PC-3 (cell line): ENCODE measurements at regions not wholly inside any gene's neighbourhood (a gene's known extent, or its start where the extent isn't known, plus 50 kb on each side); places are given as distances from the start of the nearest gene placed in this dataset.

Experiments
- CTCF ChIP-seq: fragments of 300-600 bp; sonication (generic); conservative IDR thresholded peaks from 2 replicates; pipeline ENCODE4 v1.5.1; 2017; ENCODE audit warnings: antibody characterized with exemption, low read depth, mild to moderate bottlenecking, low read length
- EZH2 ChIP-seq: fragments of 300-600 bp; sonication (generic); IDR thresholded peaks from one replicate; pipeline ENCODE4 v1.6.1; 2017; ENCODE audit warnings: antibody characterized with exemption, mild to moderate bottlenecking, low read length; ENCODE audit not compliant: unreplicated experiment
- EZH2phosphoT487 ChIP-seq: fragments of 300-600 bp; sonication (generic); IDR thresholded peaks from 2 replicates; pipeline ENCODE4 v1.6.1; 2018; ENCODE audit warnings: mild to moderate bottlenecking, antibody characterized with exemption, low read length, borderline replicate concordance

GRCh38 chr3:27657404-27657803 lies 64.7 kb downstream of the EOMES start:
- TF ChIP-seq CTCF = no peak
- no peak for TF ChIP-seq EZH2
- TF ChIP-seq EZH2phosphoT487 = no peak
